Right atrium auricular region (tissue), 2 donors: ENCODE measurements at regions not wholly inside any gene's neighbourhood (a gene's known extent, or its start where the extent isn't known, plus 50 kb on each side); places are given as distances from the start of the nearest gene placed in this dataset.

ENCODE experiments used
- DNase-seq: peaks from one replicate; pipeline ENCODE4 v3.0.0-alpha.2; 2019; ENCODE audit warnings: low spot score
- H3K27ac ChIP-seq, 2 donors: fragments of 200-600 bp; sonication (generic); 1 replicate in 1 of 2; 2 replicates in 1 of 2; pipeline ENCODE4 v1.5.1; 2016 to 2019
- H3K27me3 ChIP-seq, 2 donors: fragments of 200-600 bp; sonication (generic); one replicate each; pipeline versions ENCODE4 v1.5.1 to v1.6.0; 2017 to 2019
- H3K36me3 ChIP-seq: fragments of 200-600 bp; sonication (generic); one replicate; pipeline ENCODE4 v1.5.1; 2016
- H3K4me1 ChIP-seq, 2 donors: fragments of 200-600 bp; sonication (generic); one replicate each; pipeline versions ENCODE4 v1.5.1 to v1.6.0; 2017 to 2019
- H3K4me3 ChIP-seq, 2 donors: fragments of 200-600 bp; sonication (generic); 1 replicate in 1 of 2; 2 replicates in 1 of 2; pipeline ENCODE4 v1.5.1; 2017 to 2019; ENCODE audit warnings: mild to moderate bottlenecking in 1 of 2, moderate library complexity in 1 of 2
- H3K9me3 ChIP-seq, 2 donors: fragments of 200-600 bp; sonication (generic); one replicate each; pipeline ENCODE4 v1.5.1; 2019
- TF ChIP-seq, protein P1 (sequence below), 2 donors: fragments of 200-600 bp; sonication (generic); IDR thresholded peaks; one replicate each; pipeline ENCODE4 v1.5.1; 2019; ENCODE audit warnings: antibody characterized with exemption in 2 of 2

GRCh38 chr6:103018426-103018825 lies 1624.9 kb downstream of the GRIK2 start:
- no peaks in the 10 kb centered on the region for H3K9me3 ChIP-seq
- no peak overlapping the region for H3K27ac ChIP-seq
- TF ChIP-seq, protein P1, sequence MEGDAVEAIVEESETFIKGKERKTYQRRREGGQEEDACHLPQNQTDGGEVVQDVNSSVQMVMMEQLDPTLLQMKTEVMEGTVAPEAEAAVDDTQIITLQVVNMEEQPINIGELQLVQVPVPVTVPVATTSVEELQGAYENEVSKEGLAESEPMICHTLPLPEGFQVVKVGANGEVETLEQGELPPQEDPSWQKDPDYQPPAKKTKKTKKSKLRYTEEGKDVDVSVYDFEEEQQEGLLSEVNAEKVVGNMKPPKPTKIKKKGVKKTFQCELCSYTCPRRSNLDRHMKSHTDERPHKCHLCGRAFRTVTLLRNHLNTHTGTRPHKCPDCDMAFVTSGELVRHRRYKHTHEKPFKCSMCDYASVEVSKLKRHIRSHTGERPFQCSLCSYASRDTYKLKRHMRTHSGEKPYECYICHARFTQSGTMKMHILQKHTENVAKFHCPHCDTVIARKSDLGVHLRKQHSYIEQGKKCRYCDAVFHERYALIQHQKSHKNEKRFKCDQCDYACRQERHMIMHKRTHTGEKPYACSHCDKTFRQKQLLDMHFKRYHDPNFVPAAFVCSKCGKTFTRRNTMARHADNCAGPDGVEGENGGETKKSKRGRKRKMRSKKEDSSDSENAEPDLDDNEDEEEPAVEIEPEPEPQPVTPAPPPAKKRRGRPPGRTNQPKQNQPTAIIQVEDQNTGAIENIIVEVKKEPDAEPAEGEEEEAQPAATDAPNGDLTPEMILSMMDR (IDR thresholded peaks at IDR 0.05): no peak
- DNase-seq: no peak
- no peaks in the 10 kb centered on the region for H3K36me3 ChIP-seq
- H3K4me1 ChIP-seq: no peaks in the 10 kb centered on the region
- no peak overlapping the region for H3K4me3 ChIP-seq
- H3K27me3 ChIP-seq: no peaks in the 10 kb centered on the region

GRCh38 chr6:103017878-103018277 lies 1624.4 kb downstream of the GRIK2 start:
- no peak overlapping the region for H3K27ac ChIP-seq
- no peaks in the 10 kb centered on the region for H3K27me3 ChIP-seq
- TF ChIP-seq, protein P1 (IDR thresholded peaks at IDR 0.05): no peak
- DNase-seq: no peak
- no peaks in the 10 kb centered on the region for H3K4me1 ChIP-seq
- no peak overlapping the region for H3K4me3 ChIP-seq
- no peaks in the 10 kb centered on the region for H3K36me3 ChIP-seq
- no peaks in the 10 kb centered on the region for H3K9me3 ChIP-seq

DNA sequence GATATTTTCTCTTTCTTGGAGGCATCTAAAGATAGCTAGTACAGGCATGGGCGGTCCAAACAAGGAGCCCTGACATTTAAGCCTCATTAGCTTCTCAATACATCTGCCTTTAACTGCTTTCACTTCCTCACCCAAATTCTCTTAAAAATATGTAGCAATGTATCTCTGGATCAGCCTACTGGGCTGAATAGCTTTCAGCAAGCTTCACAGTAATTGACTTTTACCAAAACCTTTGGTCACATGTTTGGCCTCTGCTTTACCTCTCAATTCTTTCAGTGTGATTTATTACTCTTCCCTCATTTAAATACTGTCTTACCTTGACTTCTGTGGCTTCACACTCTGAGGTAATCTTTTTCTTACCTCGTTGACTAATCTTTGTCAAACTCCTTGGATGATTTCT lies 1618.1 kb downstream of the GRIK2 start:
- H3K9me3 ChIP-seq: no peaks in the 10 kb centered on the region
- no peak overlapping the region for H3K27ac ChIP-seq
- no peaks in the 10 kb centered on the region for H3K4me1 ChIP-seq
- no peak for DNase-seq
- H3K27me3 ChIP-seq: no peaks in the 10 kb centered on the region
- TF ChIP-seq, protein P1 (IDR thresholded peaks at IDR 0.05): no peak
- H3K4me3 ChIP-seq: no peak overlapping the region
- no peaks in the 10 kb centered on the region for H3K36me3 ChIP-seq

DNA sequence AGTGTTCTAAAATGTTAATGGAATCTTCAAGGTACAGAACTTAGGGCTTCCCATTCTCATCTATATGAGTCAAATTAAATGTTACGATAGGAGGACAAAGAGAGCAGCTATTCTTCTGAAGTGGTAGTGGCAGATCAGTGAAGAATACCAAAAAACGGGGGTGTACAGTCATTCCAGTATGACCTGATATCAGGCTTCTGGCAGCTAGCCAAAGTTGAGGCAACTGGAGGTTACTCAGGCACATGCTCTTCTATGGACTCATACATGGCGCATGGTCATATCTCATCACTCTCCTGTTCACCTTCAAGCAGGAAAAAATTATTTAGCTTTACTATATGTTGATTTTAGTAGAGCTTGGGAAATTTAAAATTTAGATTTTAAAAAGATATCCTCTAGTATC lies 1608.8 kb downstream of the GRIK2 start:
- no peaks in the 10 kb centered on the region for H3K4me1 ChIP-seq
- no peaks in the 10 kb centered on the region for H3K9me3 ChIP-seq
- TF ChIP-seq, protein P1 (IDR thresholded peaks at IDR 0.05): no peak
- no peaks in the 10 kb centered on the region for H3K27me3 ChIP-seq
- DNase-seq: no peak
- H3K27ac ChIP-seq: no peak overlapping the region
- H3K36me3 ChIP-seq: no peaks in the 10 kb centered on the region
- no peak overlapping the region for H3K4me3 ChIP-seq

DNA sequence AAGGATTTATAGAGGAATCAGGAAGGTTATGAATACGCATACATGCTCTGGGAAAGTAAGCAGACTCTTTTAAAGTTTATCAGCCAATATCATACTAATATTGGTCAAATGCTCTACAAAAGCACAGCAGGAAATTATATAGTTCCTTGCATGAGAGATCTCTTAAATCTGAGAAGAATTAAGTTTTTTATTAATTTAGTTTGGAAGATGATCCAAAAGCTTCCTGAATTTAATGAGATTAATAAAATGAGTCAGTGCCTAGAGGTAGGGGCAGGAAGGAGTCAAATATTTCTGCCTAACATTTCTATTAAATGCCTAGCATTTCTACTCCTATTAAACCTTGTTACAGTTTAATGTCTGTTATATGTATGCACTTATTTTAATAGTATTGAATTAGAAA lies 1608.2 kb downstream of the GRIK2 start:
- Histone ChIP-seq H3K4me1 (no peaks in the 10 kb centered on the region), H3K9me3 (no peaks in the 10 kb centered on the region), H3K27ac (no peak overlapping the region), H3K27me3 (no peaks in the 10 kb centered on the region), H3K36me3 (no peaks in the 10 kb centered on the region), H3K4me3 (no peak overlapping the region)
- no peak for DNase-seq
- TF ChIP-seq, protein P1 (IDR thresholded peaks at IDR 0.05): no peak

DNA sequence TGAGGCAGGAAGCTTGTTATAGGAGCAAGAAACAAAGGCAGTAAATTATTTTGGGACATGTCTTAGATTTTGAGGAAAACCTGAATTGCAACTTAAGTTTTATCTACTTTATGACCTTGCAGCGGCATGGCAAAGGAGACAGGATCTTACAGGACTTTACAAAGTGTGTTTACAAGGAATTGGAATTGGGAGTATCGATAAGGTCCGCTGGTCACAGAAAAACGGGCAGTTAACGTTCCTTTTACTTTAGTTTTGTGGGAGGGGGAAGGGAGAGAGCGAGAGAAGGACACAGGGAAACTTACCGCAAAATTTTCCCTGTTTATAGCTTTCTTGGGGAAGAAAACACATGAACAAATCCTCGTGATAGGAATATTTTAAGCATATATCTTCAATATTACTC lies 1607.2 kb downstream of the GRIK2 start:
- Histone ChIP-seq H3K27ac (no peak overlapping the region), H3K9me3 (no peaks in the 10 kb centered on the region), H3K4me3 (no peak overlapping the region), H3K27me3 (no peaks in the 10 kb centered on the region), H3K36me3 (no peaks in the 10 kb centered on the region), H3K4me1 (no peaks in the 10 kb centered on the region)
- no peak for DNase-seq
- TF ChIP-seq, protein P1 (IDR thresholded peaks at IDR 0.05): no peak
